ENCODE measurements at regions not wholly inside any gene's neighbourhood (a gene's known extent, or its start where the extent isn't known, plus 50 kb on each side); places are given as distances from the start of the nearest gene placed in this dataset.

GRCh38 chr9:31355159-31355882 is 1029.1 kb upstream of the ACO1 start:
- H3K4me1 Mint-ChIP-seq: no peaks in the 10 kb centered on the region

More at GRCh38 chr9:31355159-31355882, 1029.1 kb upstream of the ACO1 start:
- no peak overlapping the region for H4K5ac ChIP-seq (ENCODE audit: insufficient read length, low read depth, low read length)
- H2BK12ac ChIP-seq (ENCODE audit: insufficient read length, low read depth, low read length): no peak overlapping the region
- no peak overlapping the region for H3K23ac ChIP-seq (ENCODE audit: insufficient read length, low read depth, low read length)
- no peak overlapping the region for H3K56ac ChIP-seq (ENCODE audit: insufficient read length, low read depth, low read length)
- no peaks in the 10 kb centered on the region for H3K23me2 ChIP-seq (ENCODE audit: insufficient read length, low read depth, low read length, poor library complexity, severe bottlenecking)
- no peak overlapping the region for H3K4me2 ChIP-seq (ENCODE audit: insufficient read depth, insufficient read length, low read length)
- no peak overlapping the region for H3K18ac ChIP-seq (ENCODE audit: insufficient read length, low read depth, low read length)
- no peaks in the 10 kb centered on the region for H4K20me1 ChIP-seq (ENCODE audit: control insufficient read depth, insufficient read depth, insufficient read length)
- no peak overlapping the region for H4K8ac ChIP-seq (replicated peaks; ENCODE audit: insufficient read length, low read depth, low read length)
- no peak overlapping the region for H3K4ac ChIP-seq (ENCODE audit: low read depth, low read length)
- no peak overlapping the region for H3K14ac ChIP-seq (ENCODE audit: insufficient read depth, low read length)
- no peak overlapping the region for H2AK5ac ChIP-seq (ENCODE audit: insufficient read length, low read length)
- no peaks in the 10 kb centered on the region for H3K4me1 ChIP-seq (ENCODE audit: insufficient read depth, low read length)
- H2BK120ac ChIP-seq (ENCODE audit: low read depth, low read length, poor library complexity, severe bottlenecking): no peak overlapping the region
- no peaks in the 10 kb centered on the region for H3K79me1 ChIP-seq (ENCODE audit: insufficient read depth, low read depth, low read length, poor library complexity, severe bottlenecking)
- WGBS (ENCODE audit: extremely low coverage, insufficient read length, low lambda C conversion rate): no CpG with 5 or more reads among the region's 5 CpGs
- no peak overlapping the region for H4K91ac ChIP-seq (ENCODE audit: insufficient read length, low read depth, low read length)
- H3K79me2 ChIP-seq (ENCODE audit: insufficient read depth, low read length): no peaks in the 10 kb centered on the region
- no peaks in the 10 kb centered on the region for H3K9me3 ChIP-seq (ENCODE audit: control insufficient read depth, low read depth, low read length)
- Mint-ChIP-seq H3K36me3 (ENCODE audit: insufficient read depth in 1 of 3, low read depth in 3 of 3) (no peaks in the 10 kb centered on the region), H3K9me3 (no peaks in the 10 kb centered on the region; a peak in 1 of 5 replicates), H3K4me3 (no peak overlapping the region), H3K27ac (no peak overlapping the region), H3K27me3 (ENCODE audit: low read depth) (peaks cover 9% of the 10 kb centered on the region)
- no peak overlapping the region for H3K9ac ChIP-seq (ENCODE audit: extremely low read depth, insufficient read length, low read length)
- no peak for DNase-seq
- no peaks in the 10 kb centered on the region for H3K27me3 ChIP-seq (ENCODE audit: insufficient read depth, low read length)
- no peak for TF ChIP-seq CTCF (conservative IDR thresholded peaks at IDR 0.05)
- H2BK20ac ChIP-seq (ENCODE audit: low read depth, low read length, poor library complexity, severe bottlenecking): no peak overlapping the region
- no peak overlapping the region for H2BK15ac ChIP-seq (ENCODE audit: low read depth, low read length)
- H3T11ph ChIP-seq (ENCODE audit: low read length): no peak overlapping the region
- no peak overlapping the region for H2AFZ ChIP-seq (ENCODE audit: low read length)
- H2BK5ac ChIP-seq (ENCODE audit: insufficient read length, low read length): no peak overlapping the region
- H3K27ac ChIP-seq (ENCODE audit: insufficient read length, low read depth, low read length): no peak overlapping the region

All from H9 (cell line).